Fibroblast of skin of right biceps (primary cell): ENCODE measurements at regions not wholly inside any gene's neighbourhood (a gene's known extent, or its start where the extent isn't known, plus 50 kb on each side); places are given as distances from the start of the nearest gene placed in this dataset.

Source experiments
- DNase-seq: peaks from one replicate; pipeline ENCODE4 v3.0.0-alpha.2; 2013

DNA sequence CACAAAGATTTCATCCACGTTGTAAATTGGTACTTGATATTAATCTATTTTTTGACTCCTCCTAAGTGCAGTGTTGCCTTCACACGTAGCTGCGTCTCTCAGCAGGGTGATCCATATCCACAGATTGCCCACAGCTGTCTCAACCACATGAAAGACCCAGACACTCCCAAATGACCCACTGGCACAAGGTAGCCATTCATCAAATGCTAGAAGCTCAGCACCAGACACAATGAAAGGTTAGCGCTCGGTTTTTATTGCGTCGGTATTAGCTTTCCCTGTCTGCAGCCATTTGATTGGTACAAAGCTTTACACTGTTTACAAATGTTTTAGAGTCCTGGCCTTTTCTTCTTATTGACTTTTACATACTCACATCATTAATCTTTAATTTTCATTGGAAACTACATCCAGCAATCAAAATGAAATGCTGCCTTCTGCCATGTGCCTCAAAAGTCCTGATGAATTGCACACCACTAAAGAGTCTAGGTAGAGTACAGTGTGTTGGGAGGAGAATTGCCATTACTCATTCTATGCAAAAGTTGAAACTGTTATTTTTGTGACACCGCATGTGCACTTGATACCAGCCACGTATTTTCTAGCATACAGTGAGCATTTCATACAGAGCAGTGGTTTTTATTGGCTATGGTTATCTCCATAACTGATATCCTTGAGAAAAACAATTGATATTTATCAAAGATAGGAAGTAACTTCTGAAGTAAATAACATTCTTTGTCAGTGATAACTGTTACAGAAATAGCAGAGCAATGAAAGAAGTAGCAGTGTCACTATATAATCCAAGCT lies 127.3 kb upstream of the NUDT7 start:
- no peak for DNase-seq

DNA sequence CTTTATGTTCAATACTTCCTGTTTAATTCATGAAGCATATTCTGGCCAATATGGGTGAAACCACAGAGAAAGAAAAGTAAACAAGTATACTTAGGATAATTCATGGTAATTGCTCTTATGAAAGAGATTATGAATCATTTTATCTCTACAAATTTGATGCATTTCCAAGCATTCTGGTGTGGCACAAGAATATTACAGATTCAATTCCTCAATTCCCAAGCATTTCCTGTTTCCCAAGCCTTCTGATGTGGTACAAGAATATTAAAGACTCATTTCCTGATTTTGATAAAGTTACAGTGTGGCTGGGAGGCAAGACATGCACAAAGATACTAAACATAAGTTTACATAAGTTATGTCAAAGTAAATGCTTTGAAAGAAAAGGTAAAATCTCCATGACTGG lies 126.1 kb upstream of the NUDT7 start:
- DNase-seq, result peak; percentile 68

DNA sequence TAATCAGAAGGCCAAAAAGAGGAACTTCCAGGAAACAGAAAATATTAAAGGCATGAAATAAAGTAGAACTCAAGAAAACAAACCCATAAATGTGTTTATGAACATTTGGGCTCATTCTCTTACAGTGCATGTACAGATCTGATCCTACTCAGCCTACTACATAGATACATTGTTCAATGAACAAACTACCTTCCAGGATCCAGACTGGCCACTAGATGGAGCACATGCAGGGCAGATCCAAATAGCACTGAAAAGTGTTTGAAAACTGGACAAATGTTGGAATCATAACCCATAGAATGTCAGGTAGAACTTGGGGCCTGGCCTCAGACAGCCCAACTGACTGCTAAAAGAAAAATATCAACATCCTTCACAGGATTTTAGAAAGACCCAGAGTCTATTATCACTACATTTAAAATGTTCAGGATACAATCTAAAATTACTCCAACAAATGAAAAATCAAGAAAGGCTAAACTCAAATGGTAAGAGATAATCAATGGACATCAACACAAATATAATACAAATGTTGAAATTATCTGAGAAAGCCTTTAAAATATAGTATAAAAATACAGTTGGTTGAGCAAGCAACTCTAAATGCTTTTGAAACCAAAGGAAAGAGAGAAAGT lies 122.4 kb upstream of the NUDT7 start:
- peak; percentile 34 for DNase-seq

DNA sequence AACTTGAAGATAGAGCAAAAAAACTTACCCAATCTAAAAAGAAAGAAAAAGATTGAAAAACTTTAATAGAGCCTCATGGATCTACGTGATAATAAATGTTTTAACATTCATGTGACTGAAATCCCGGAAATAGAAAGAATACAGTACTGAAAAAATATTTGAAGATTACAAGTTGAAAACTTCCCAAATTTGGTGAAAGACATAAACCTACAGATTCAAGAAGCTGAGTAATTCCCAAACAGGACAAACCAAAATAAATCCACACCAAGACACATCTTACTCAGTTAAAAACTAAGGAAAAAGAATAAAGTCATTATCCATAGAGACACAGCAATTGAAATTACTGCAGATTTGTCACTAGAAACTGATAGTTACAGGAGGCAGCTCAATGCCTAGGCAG lies 121.8 kb upstream of the NUDT7 start:
- no peak for DNase-seq

DNA sequence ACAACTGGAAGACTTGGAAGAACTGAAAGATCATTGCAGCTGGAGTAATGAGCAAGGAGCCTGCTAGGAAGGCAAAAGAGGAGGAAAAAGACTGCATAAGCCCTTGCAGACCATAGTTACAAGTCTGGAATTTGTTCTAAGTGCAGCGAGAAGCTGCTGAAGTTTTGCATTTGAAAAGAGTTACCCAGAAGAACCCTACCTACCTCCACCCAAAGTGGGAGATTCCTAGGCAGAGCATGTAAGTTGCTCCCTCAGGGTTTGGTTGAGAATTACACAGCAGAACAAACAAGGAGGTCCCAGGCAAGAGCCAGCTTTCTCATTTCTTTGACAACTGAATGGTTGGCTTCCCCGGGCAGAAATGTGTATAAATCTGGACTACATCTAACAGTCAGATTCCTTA lies 118.7 kb upstream of the NUDT7 start:
- no peak for DNase-seq

DNA sequence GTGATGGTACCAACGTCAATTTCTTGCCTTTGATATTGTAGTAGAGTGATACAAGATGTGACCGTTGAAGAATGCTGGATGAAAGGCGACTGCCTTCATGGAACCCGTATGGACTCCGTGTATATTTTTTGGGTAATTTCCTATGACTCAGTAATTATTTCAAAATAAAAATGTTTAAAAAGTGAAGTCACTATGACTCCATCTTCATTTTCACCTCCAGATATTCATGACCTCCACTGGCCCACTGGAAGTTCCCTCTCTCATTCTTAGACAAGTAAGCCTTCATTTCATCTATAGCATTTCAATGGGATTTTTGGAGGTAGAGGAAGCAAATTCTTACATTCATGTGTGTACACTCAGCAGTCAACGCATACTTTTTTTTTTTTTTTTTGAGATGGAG lies 111.8 kb upstream of the NUDT7 start:
- peak; percentile 9 for DNase-seq

DNA sequence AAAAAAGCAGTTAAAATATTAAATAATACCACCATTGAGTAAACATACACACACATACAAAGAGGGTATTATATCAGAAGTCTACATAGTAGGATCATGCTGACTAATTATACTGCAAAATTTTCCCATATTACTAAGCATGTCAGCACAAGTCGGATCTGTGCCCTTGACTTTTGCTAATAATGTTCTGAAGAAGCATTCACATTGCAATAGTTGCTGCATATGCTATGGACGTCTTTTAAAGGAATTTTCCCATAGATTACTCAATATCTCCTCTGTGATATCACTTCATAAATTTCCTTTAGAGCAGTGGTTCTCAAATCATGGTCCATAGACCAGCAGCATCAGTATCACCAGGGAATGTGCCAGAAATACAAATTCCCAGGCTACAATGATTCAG lies 110.9 kb upstream of the NUDT7 start:
- no peak for DNase-seq

DNA sequence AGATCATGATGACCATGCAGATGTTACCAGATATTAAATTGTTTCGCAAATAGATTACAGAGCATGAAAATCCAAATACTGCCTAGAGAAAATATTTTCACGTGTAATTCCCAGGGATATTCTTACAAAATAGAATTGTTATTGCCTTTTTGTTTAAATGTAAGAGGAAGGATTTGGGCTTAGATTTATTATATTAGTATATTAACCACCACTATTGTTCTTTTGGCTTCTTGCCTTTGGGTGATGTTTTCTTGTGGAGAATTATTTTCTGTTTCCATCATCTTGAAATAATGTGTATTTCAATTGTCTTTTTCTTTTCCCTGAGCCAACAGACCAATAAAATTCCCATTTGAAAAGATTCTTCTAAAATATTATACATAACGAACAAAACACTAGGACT lies 109.7 kb upstream of the NUDT7 start:
- DNase-seq, result no peak

DNA sequence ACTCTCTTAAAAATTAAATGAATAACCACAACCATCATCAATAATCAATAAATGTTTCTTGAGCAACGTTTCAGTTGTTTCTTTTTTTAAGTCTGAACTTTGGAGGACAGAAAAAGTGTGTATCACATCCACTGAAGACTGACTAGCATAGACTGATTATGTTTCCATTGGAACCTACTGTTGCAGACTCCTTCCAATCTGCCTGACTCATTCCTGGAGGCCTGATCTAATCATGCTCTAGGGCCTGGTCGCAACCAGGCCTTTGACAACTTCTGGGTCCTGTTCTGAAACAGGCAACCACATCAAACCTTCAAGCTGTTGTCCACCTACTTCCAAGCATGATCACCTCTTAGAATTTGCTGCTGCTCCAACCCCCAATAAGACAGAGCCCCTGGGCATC lies 109.2 kb upstream of the NUDT7 start:
- no peak for DNase-seq

DNA sequence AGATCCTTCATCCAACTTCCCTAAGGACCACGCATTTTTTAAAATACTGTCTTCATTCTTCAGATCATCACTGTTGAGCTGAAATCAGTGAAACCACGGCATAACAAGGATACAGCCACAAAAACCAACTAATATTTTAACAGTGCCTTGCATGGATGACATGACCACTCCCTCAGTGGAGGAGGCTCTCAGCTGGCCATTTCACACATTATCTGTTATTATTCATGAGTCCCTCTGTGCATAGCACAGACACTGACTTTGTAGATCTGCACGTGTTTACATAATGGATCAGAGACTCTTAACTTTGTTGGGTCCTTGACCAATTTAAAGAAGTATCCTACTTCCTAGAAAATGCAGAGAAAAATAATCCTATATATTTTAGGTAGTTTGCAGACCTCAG lies 104.8 kb upstream of the NUDT7 start:
- no peak for DNase-seq

DNA sequence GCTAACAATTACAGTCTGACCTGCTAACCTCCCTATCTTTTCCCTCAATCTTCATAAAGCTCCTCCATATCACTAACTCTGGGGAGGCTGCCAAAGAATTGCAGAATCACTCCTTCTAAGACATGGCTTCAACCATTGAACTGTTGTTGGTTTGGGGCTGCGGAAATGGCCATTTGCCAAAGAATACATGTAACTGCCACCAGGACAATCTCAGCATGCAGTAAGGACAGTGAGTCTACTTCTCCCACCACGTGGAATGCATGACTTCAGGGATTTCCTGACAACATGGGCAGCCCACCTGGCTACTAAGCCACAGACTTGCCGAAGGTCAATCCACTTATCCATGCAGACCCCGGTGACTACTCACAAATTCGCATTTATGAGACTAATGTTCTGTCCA lies 104.3 kb upstream of the NUDT7 start:
- peak; percentile 0 for DNase-seq

DNA sequence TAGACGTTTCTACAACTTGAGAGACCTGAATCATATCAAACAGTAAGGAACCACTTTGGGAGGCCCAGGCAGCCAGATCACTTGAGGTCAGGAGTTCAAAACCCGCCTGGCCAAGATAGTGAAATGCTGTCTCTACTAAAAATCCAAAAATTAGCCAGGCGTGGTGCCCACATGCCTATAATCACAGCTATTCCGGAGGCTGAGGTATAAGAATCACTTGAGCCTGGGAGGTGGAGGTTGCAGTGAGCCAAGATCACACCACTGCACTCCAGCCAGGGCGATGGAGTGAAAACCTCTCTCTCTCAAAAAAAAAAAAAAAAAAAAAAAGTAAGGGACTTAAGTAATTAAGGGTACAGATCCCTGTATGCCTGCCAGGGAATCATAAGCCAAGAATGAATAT lies 103.4 kb upstream of the NUDT7 start:
- DNase-seq, result no peak

DNA sequence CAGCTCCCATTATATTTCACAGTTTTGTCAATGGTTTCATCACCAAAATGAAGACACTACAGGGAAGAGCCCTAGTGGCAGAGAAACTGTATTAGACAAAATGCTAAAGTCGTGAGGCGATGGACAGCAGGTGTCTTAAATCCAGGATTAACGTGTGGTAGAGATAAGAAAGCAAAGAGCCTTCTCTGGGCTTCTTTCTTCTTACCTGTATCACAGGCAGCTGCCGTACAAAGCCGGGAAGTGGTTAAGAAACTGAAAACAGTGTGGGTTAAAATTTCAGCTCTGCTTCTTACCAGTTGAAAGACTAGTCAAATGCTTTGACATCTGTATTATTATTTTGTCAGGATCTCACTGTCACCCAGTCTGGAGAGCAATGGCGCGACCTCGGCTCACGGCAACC lies 98.2 kb upstream of the NUDT7 start:
- no peak for DNase-seq

DNA sequence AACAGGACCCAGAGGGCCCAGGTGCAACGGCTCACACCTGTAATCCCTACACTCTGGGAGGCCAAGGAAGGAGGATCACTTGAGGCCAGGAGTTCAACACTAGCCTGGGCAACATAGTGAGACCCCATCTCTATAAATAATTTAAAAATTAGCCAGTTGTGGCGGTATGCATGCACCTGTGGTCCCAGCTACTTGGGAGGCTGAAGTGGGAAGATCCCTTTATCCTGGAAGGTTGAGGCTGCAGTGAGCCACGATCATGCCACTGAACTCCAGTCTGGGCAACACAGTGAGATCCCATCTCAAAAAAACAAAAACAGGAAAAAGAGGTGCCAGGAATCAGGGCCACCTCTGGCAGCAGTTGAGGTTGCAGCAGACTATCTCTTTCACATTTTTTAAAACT lies 85.7 kb upstream of the NUDT7 start:
- no peak for DNase-seq

DNA sequence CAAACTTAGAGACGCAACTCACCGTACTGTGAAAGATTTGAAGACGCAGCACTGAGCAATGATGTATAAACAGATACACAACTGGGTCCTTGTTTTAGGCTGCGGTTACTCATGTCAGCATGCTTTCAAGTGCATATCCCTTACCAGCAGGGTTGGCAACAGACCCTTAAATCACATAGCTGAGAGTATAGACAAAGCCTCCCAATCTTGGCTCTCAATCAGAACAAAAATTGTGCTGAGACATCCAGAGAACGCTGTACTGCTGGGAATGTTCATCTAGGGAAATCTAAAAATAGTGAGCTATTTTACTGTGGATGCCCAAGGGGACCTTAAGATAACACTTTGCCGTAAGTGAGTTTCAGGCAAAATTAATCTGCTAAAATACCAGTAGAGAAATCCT lies 84.4 kb upstream of the NUDT7 start:
- peak; percentile 54 for DNase-seq

DNA sequence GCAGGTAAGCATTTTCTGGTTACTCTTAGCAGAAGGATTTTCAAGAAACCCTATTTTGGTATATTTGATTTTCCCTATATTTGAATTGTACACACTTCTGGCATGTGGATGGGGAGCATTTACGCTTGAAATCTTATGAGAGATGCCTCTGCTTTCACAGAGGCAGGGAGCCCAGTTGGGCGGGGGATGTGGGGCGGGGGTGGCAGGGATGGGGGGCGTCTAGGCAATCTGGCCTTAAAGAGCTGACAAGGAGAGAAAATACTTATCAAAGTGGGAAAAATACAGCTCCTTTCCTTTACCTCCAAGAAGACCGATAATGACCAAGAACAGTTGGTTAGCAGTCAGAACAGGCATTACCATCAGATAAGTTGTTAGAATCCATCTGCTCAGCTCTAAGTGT lies 79.1 kb upstream of the NUDT7 start:
- no peak for DNase-seq

DNA sequence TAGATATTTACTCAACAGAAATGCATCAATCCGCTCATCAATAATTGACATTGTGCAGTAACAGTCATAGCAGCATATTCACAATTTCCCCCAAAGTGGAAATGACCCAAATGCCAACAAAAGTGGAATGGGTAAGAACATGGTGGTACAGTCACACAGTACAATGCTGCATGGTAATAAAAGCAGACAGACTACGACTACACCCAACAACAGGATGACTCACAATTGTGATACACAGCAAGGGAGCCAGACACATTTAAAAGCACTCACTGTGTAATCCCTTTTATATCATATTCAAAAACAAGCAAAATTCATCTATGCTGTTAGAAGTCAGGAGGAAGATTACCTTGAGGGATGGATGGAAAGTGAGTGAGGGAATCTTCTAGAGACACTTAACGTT lies 76.5 kb upstream of the NUDT7 start:
- peak; percentile 29 for DNase-seq

DNA sequence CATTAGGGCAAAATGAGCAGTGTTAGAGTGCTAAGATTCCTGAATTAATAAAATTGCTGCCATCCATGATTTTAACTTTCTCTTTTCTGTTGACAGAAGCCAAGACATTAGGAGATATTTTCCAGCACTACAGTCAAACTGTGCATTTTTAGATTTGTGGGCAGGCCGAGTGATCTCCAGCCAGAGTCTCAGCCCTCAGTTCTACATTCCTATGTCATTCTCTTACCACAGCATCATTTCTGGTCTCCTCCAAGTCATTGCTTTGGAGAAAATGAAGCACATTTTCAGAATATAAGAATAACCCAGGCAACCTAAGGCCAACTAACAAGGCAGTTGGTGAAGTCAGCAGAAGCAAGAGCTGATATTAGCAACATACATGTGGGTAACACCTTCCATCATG lies 74.6 kb upstream of the NUDT7 start:
- DNase-seq, result peak; percentile 35

DNA sequence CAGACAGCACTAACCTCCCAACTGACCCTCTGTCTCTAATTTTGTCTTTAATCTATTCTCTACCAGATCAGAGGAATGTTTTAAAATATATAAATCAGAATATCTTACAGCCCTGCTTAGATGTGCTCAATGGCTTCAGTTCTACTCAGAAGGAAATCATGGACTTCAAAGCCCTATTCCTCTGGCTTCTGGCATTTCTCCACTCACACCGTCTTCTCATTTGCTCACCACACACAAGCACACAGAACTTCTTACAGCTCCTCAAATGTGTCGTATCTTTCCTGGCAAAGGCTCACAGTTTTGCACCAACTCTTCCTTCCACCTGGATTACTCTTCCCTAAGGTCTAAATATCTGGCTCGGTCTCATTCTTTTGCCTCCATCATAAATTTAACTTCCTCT lies 71.6 kb upstream of the NUDT7 start:
- no peak for DNase-seq

DNA sequence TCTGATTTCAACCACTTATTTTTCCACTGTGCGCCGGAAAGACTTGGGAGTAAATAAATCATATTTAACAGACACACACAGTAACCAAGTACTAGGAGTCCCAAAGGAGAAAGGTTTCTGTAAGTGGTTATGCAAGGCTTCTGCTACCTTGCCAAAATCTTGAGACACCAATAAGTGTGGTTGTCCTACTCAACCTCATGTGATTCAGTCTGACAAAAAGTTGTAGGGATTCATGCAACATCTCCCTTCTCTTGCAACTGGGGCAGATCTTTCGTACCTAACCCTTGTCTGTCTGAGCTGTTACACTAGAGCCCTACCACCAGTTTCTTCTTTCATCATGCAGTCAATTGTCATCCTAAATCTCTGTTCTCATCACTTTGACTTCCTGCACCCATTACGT lies 69.9 kb upstream of the NUDT7 start:
- no peak for DNase-seq

DNA sequence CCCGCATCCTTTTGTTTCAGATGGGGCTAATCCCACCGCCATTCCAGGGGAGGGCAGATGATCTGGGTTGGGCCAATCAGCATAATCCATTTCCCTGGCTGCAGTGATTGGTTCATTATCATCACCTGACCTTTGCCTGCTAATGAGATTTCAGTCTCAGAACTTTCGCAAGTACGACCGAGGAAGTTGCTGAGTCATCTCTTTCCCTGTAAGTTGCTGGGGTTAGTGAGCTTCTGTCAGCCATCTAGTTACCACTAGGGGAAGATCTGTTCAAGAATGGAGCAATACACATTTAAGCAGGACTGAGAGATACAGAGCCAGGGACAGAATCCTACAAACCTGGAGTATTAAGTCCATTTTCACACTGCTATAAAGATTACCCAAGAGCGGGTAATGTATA lies 65.3 kb upstream of the NUDT7 start:
- DNase-seq, result peak; percentile 41

DNA sequence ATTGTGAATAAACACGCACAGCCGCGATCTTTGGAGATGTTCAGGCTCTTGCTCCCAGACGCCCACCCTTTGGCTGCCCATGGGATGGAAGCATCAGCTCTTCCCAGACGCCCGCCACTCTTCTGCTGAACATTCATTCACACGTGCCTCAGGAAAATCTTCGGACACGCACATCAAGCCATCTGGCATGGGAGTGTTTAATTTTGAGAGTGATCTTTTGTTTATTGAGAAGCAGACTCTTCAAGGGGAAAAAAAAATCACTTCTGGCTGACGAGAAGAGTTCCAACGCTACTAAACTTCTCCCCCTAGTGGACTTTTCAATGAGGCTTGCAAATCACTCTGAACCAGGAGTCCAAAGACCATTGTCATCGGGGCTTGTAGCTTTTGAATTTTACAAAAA lies 62.0 kb upstream of the NUDT7 start:
- peak; percentile 45 for DNase-seq

DNA sequence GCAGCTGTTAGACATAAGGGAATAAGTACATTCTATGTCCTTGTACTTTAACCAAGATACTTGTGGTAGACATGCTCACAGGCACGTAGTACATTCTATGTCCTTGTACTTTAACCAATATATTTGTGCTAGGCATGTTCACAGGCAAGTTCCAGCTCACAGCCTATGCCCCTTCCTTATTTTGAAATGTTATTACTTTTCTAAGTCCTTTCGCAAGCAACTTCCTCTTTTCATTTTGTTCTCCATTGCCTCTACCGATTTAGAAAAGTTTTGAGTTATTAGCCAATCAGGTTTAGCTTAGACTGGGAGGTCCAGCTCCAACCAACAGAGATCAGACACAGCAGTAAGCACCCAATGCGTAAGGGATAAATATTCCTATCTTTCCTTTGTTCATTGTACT lies 60.1 kb upstream of the NUDT7 start:
- no peak for DNase-seq

DNA sequence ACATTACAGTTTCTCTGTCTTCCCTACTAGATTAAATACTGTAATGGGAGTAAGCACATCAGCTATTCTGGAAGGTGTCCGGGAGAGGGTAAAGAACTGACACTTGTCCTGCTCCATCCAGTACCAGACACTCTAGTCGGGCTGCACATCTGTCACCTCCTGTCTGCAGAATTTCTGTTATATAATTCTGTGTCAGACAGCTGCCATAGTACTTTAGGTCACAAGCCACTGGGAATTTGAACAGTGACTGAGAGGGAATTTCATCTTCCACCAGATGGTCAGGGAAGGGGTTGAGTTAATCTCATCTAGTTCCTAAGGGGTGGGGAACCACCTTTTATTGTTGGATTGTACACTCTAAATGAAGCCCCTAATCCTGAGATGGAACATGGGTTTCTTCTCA lies 58.6 kb upstream of the NUDT7 start:
- DNase-seq, result no peak

DNA sequence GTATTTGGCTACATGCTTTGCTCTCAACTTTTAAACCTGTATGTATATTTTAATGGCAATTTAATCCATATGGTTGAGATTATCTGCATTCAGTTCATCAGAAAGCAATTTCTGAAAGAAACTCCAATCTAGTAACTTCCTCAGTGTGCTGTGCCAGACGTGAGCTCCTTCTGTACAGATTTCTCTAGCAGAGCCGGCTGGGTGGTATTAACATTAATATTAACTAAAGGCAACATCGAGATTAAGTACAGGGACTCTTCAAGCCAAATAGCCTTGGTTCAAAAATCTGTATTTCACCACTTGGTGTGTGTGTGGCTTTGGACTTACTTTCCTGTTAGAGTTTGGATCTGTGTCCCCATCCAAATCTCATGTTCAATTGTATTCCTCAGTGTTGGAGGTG lies 55.5 kb upstream of the NUDT7 start:
- DNase-seq, result no peak
